ENCODE measurements at regions not wholly inside any gene's neighbourhood (a gene's known extent, or its start where the extent isn't known, plus 50 kb on each side); places are given as distances from the start of the nearest gene placed in this dataset.

DNA sequence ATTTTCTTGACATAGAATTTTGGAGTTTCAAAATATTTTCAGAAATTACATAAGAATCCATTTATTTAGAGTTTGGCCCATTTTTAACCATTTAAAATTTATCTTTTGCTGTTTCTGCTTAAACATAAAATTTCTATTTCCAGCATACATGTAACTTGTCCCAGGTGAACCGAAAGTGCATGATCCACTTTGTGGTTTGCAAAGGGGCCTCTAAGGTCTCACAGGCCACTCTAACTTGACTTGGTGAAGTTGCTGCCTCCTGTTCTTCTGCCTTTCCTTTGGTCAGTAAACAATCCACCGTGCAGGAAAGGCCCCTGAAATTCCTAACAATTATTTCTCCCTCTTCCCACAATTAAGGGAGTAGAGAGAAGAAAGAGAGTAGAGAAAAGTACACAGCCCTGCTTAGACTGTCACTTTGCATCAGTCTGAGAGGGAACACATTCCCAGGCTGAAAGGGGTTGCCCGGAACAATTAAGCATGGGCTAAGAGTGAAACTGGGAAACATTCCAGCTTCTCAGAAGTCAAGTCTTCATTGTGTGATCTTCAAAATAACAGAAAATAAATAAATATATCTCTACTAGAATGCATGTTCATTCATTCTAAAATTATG is 79.5 kb upstream of the SEMA3A start:
- TF ChIP-seq, protein P1, sequence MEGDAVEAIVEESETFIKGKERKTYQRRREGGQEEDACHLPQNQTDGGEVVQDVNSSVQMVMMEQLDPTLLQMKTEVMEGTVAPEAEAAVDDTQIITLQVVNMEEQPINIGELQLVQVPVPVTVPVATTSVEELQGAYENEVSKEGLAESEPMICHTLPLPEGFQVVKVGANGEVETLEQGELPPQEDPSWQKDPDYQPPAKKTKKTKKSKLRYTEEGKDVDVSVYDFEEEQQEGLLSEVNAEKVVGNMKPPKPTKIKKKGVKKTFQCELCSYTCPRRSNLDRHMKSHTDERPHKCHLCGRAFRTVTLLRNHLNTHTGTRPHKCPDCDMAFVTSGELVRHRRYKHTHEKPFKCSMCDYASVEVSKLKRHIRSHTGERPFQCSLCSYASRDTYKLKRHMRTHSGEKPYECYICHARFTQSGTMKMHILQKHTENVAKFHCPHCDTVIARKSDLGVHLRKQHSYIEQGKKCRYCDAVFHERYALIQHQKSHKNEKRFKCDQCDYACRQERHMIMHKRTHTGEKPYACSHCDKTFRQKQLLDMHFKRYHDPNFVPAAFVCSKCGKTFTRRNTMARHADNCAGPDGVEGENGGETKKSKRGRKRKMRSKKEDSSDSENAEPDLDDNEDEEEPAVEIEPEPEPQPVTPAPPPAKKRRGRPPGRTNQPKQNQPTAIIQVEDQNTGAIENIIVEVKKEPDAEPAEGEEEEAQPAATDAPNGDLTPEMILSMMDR (IDR thresholded peaks at IDR 0.05): no peak
- no peak for TF ChIP-seq POLR2A (IDR thresholded peaks at IDR 0.05)
